Activated T-helper 2 cell treated with anti-CD3 and anti-CD28 coated beads, Interferon-gamma antibody, Interleukin-2, Interleukin-4, amounts not matched to agents 10 μg/mL and 5 μg/mL and 100 μg/mL, durations not matched to agents 14 hours and 24 hours and 36 hours (primary cell): ENCODE measurements at regions not wholly inside any gene's neighbourhood (a gene's known extent, or its start where the extent isn't known, plus 50 kb on each side); places are given as distances from the start of the nearest gene placed in this dataset.

Source experiments
- DNase-seq: peaks from one replicate; pipeline ENCODE4 v3.0.0; 2021; ENCODE audit warnings: low spot score
- H3K27ac Mint-ChIP-seq: one replicate; pipeline ENCODE4 v1.8.0; 2021; ENCODE audit warnings: mixed read lengths
- H3K27me3 Mint-ChIP-seq: one replicate; pipeline ENCODE4 v1.8.0; 2021; ENCODE audit warnings: low read depth, mixed read lengths
- H3K36me3 Mint-ChIP-seq: one replicate; pipeline ENCODE4 v1.8.0; 2021; ENCODE audit warnings: low read depth, mixed read lengths
- H3K4me1 Mint-ChIP-seq: one replicate; pipeline ENCODE4 v1.8.0; 2021; ENCODE audit warnings: low read depth, mixed read lengths
- H3K4me3 Mint-ChIP-seq: one replicate; pipeline ENCODE4 v1.8.0; 2021; ENCODE audit warnings: low read depth, mild to moderate bottlenecking, moderate library complexity, mixed read lengths
- H3K9me3 Mint-ChIP-seq: one replicate; pipeline ENCODE4 v1.8.0; 2021; ENCODE audit warnings: mixed read lengths
- intact Hi-C: fragments of 100-400 bp; cut with micrococcal nuclease; formaldehyde crosslinking; loops from one replicate; pipeline ENCODE4 v1.15.1; 2023

DNA sequence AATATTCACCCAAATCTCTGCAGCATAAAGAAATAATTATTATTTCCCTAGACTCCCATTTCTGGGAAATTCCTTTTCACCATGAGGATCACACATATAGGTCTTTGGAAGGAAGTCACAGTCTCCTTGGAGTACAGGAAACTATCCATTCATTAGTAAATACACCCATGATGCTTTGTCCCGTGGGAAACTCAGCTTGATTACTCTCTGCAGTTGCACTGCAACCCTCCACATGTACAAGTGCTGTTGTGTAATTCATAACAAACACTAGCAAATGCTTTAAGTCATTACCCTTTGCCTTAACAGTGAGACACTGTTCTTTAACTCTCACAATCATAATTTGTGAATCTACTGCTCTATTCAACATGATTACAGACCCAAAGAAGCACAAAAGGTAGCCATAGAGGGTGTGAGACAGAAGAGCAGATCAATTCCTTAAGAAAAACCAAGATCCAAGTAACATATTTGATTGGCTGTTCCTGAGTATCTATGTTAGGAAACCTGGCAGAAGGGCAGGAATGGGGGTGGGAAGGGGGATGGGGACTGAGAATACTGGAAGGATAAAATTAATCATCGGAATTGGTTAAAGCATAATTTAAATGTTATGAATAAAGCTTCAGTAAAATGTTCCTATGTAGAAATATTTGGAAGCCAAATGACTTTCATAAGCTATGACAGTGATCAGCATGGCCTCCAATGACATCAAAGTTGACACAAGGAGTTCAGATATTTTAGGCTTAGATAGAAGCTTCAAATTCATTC, 268.0 kb downstream of the HACE1 start:
- H3K9me3 Mint-ChIP-seq = no peaks in the 10 kb centered on the region
- intact Hi-C loops = no loop called here

DNA sequence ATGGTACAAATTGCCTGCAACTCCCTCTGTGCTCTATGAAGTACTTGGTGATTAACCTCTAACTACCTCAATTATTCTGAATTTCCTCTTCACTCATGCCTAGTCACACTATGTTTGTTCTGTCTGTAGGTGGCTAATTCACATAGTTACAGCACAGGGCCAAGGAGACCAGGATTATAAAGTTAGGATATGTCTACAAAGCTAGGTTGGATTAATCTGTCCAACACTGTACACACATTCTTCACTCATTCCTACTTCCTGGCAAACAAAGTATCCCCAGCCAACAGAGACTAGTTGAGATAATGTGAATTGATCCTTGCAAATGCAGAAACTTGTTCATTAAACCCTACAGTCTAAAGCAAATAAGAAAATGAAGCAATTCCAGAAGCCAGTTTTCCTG, 269.8 kb downstream of the HACE1 start:
- intact Hi-C loops = no loop called here
- H3K4me3 Mint-ChIP-seq = no peak overlapping the region

More for the DNA sequence above, 268.0 kb downstream of the HACE1 start:
- no peak overlapping the region for H3K27ac Mint-ChIP-seq
- no peak overlapping the region for H3K4me3 Mint-ChIP-seq
- no peaks in the 10 kb centered on the region for H3K36me3 Mint-ChIP-seq
- H3K27me3 Mint-ChIP-seq = peaks cover 6% of the 10 kb centered on the region
- DNase-seq = no peak
- no peaks in the 10 kb centered on the region for H3K4me1 Mint-ChIP-seq

DNA sequence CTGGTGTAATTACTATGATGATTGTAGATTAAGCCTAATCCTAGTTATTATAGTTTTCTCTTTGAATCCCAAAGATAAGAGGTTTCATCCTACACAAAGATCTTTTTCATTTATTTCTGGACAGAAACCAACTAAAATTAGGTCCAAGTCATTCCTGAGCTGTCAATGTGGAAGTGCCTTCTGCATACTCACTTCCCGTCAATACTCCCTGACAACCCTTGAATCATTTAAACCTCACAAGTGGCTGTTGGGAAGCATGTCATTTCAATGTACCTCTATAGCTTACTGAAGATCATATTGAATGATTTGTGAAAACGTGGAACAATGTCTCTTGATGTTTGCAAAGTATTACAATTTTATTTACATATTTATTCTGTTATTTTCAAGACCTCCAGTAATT, 274.1 kb downstream of the HACE1 start:
- Mint-ChIP-seq H3K27me3 (peaks cover 2% of the 10 kb centered on the region), H3K36me3 (no peaks in the 10 kb centered on the region), H3K27ac (no peak overlapping the region), H3K4me3 (no peak overlapping the region), H3K4me1 (no peaks in the 10 kb centered on the region), H3K9me3 (no peaks in the 10 kb centered on the region)
- intact Hi-C loops = no loop called here
- DNase-seq = no peak

More for the DNA sequence above, 269.8 kb downstream of the HACE1 start:
- H3K36me3 Mint-ChIP-seq = no peaks in the 10 kb centered on the region
- H3K27me3 Mint-ChIP-seq = peaks cover 2% of the 10 kb centered on the region
- no peak overlapping the region for H3K27ac Mint-ChIP-seq
- no peaks in the 10 kb centered on the region for H3K4me1 Mint-ChIP-seq
- H3K9me3 Mint-ChIP-seq = no peaks in the 10 kb centered on the region
- DNase-seq = no peak

DNA sequence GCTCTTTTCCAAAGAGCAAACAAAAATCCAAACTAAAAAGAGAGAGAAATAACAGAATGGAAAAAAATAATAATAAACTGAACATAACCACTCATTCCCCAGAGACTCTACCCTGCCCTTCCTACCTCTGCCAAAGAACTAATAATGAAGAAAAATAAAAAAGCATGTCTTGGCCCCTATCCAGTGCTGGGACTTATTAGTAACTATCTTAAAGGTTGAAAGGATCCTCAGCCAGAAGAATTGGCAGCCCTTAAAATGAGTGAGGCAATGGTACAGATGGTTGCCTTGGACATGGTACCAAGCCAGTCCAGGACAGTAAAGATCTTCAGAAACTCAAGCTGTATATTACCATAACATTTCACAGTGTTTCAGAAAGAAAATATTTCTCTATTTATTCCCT, 279.3 kb downstream of the HACE1 start:
- no peaks in the 10 kb centered on the region for H3K36me3 Mint-ChIP-seq

DNA sequence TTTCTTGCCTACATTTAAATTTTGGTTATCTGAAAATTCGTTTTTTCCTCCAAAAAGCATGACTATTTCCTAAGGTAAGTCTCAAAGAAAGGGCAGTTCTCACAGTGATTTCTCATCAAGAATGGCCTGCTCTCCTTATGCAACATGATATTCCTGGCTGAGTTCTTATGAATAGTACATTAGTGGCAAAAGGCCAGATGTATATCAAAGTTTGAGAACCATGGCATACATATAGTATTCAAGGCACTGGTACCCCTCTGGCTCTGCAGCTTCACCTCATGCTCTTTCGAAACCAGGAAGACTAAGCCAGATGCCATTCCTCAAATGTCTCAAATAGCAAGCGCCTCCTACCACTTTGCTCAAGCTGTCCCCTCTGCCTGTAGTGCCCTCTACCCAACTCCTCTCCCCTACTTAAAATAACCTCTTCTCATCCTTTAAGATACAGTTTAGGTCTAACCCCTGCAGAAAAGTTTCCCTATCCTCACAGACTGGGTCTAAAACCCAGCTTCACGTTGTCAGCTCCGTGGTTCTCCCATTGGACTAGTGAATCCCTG, 280.3 kb downstream of the HACE1 start:
- intact Hi-C loops = no loop called here
- H3K36me3 Mint-ChIP-seq = no peaks in the 10 kb centered on the region
- no peak for DNase-seq
- H3K4me1 Mint-ChIP-seq = no peaks in the 10 kb centered on the region
- H3K9me3 Mint-ChIP-seq = no peaks in the 10 kb centered on the region
- no peak overlapping the region for H3K27ac Mint-ChIP-seq
- H3K4me3 Mint-ChIP-seq = no peak overlapping the region
- no peaks in the 10 kb centered on the region for H3K27me3 Mint-ChIP-seq

More for the DNA sequence above, 279.3 kb downstream of the HACE1 start:
- intact Hi-C loops = no loop called here
- Mint-ChIP-seq H3K4me3 (no peak overlapping the region), H3K27ac (no peak overlapping the region), H3K4me1 (no peaks in the 10 kb centered on the region), H3K9me3 (no peaks in the 10 kb centered on the region), H3K27me3 (no peaks in the 10 kb centered on the region)
- DNase-seq = no peak

DNA sequence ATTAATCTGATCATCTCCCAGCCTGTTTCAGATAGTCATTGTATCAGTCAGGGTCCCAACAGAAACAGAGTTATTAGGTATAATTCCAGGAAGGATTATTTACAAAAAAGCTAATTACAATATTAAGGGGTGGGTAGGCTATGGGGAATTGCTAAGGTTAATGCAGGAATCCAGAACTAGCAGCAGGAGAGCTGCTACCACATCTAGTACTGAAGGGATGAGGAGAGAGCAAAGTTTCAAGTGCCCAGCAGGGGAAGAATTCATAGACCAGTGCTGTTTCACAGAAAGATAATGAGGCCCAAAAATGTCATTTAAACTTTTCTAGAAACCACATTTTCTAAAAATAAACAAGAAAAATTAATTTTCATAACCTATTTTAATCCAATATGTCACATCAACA, 284.2 kb downstream of the HACE1 start:
- Mint-ChIP-seq H3K9me3 (no peaks in the 10 kb centered on the region), H3K27ac (no peak overlapping the region), H3K27me3 (no peaks in the 10 kb centered on the region), H3K4me3 (no peak overlapping the region), H3K36me3 (no peaks in the 10 kb centered on the region), H3K4me1 (no peaks in the 10 kb centered on the region)
- intact Hi-C loops = no loop called here
- DNase-seq = no peak

DNA sequence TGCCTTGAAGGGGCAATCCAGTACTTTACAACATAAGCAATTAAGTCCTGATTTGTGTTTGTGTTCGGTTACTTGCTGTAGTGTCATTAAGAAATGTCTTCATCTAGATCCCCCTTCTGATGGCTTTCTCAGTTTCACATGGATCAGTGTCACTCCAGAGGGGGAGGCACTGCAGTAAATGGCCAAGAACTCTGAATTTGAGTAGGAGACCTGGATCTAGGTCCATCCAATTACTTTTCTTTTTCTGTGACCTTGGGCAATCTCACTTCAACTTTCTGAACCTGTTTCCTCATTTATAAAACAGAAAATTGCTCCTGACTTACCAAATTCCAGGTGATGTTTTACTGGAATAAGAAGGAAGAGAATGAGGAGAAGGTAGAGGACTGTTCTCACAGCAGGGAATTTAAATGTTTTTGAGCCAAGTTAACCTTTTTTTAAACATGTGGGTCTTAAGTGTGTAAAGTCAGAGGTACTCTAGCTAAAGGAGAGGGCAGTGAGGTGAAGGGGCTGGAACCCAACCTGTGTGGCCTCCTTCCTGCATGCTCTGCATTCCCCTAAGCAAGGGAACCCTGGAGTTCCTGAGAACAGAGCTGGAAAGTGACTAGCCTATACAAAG, 285.5 kb downstream of the HACE1 start:
- H3K27ac Mint-ChIP-seq = no peak overlapping the region

DNA sequence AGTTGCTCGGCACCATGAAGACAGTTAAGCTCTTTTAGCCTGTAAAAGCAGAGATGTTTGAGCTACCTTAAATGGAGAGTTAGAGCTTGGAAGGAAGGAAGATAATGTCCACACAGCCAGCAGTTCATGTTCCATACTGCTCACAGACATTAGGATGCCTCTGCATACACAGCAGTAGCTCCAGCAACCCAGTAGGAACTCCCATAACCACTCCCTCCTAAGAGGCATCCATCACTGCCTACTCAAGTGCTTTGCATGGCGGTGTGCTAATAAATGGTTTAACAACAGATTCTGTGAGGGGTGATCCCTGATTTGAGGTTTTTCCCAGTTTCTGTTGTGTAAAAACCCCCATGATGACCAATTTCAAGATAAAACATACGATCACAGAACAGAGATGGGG, 286.4 kb downstream of the HACE1 start:
- no peaks in the 10 kb centered on the region for H3K27me3 Mint-ChIP-seq
- no peaks in the 10 kb centered on the region for H3K4me1 Mint-ChIP-seq
- intact Hi-C loops = no loop called here
- H3K36me3 Mint-ChIP-seq = no peaks in the 10 kb centered on the region
- DNase-seq = no peak
- no peak overlapping the region for H3K4me3 Mint-ChIP-seq
- H3K27ac Mint-ChIP-seq = no peak overlapping the region
- H3K9me3 Mint-ChIP-seq = no peaks in the 10 kb centered on the region

More for the DNA sequence above, 285.5 kb downstream of the HACE1 start:
- Mint-ChIP-seq H3K27me3 (no peaks in the 10 kb centered on the region), H3K36me3 (no peaks in the 10 kb centered on the region), H3K4me3 (no peak overlapping the region), H3K4me1 (no peaks in the 10 kb centered on the region), H3K9me3 (no peaks in the 10 kb centered on the region)
- no peak for DNase-seq
- intact Hi-C loops = no loop called here

DNA sequence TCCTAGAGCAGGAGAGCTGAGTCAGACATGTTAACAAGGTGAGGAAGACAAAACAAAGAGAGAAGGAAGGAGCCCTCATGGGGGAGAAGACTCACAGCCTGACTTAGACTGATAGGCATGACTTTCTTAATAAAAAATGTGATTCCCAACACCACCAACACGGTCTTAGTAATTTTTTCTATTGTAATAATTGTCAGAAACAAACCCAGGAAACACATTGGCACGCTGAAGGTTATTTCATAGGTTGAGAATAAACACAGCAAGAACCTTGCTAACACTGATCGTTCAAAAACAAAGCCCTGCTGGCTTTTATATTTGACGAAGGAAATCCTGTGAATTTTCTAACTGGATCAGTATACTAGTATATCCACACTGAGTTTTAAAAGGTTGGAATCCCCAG, 286.8 kb downstream of the HACE1 start:
- Mint-ChIP-seq H3K27me3 (no peaks in the 10 kb centered on the region), H3K36me3 (no peaks in the 10 kb centered on the region), H3K4me3 (no peak overlapping the region), H3K27ac (no peak overlapping the region), H3K9me3 (no peaks in the 10 kb centered on the region), H3K4me1 (no peaks in the 10 kb centered on the region)
- DNase-seq = no peak
- intact Hi-C loops = no loop called here

DNA sequence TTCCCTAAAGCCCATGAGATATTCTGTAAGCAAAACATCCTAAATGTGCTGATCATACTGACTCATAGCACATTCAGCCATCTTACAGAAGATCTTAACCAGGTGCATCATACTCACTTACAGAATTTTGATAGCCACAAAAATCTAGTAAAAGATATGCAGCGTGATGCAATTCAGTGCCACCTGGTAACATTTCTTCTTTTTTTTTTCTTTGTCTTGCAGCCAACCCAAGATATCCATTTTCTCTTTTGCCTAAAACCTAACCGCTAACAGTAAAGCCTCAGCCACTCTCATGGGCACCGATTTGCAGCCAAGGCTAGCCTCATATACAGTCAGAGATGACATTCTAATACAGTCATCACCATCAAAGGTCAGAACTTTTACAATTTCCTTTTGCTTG, 293.3 kb downstream of the HACE1 start:
- intact Hi-C loops = no loop called here
- no peak for DNase-seq
- Mint-ChIP-seq H3K27me3 (no peaks in the 10 kb centered on the region), H3K9me3 (no peaks in the 10 kb centered on the region), H3K36me3 (no peaks in the 10 kb centered on the region), H3K4me1 (no peaks in the 10 kb centered on the region), H3K4me3 (no peak overlapping the region), H3K27ac (no peak overlapping the region)

DNA sequence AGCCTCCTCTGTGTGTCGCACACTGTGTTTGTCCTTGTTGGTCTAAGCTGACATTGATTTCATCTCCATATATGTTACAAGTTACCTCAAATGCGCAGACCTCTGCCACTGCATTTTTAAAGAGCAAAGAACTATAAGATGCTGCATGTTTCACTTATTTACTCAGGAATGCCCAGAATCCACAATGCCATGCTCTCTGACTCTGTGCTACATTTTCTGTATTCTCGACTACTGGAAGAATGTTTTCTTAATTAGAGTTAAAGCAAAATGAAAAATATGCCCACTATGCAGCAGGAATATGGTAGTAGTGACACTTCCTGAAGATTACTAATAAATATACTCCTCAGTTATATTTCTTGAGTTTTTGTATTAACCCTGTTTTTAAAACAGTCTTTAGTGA, 296.4 kb downstream of the HACE1 start:
- Mint-ChIP-seq H3K9me3 (no peaks in the 10 kb centered on the region), H3K27me3 (peaks cover 3% of the 10 kb centered on the region), H3K4me3 (no peak overlapping the region), H3K36me3 (no peaks in the 10 kb centered on the region), H3K4me1 (no peaks in the 10 kb centered on the region), H3K27ac (no peak overlapping the region)
- intact Hi-C loops = no loop called here
- no peak for DNase-seq

DNA sequence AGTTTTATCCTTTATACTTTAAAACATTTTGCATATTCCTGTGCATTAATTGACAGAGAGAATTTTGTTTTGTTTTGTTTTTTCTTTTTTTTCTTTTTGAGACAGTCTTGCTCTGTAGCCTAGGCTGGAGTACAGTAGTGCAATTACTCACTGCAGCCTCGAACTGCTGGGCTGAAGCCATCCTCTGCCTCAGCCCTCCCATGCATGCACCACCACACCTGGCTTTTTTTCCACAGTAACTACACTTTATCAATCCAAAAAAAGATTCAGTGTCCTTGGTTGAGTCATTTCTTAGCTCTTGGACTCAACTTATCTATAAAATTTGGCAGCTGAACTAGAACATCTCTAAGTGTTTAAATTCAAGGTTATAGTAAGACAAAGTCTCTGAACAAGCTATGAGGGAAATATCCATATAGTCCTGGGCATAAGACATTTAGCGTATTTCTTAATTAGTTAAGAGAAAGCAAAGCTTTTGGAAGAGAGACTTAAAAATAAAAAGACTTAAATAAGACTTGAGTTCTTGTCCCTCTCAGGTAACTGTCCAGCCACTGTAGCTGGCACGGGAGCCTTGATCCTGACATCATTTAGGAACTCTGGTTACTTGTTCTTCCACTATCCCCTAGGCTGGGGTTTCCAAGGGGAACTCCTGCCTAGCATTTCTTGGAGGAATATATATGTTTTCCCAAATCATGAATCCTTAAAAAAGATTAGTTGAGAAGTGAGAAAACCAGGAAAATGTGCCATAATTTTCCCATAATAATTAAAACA, 300.1 kb downstream of the HACE1 start:
- Mint-ChIP-seq H3K4me3 (no peak overlapping the region), H3K27me3 (peaks cover 6% of the 10 kb centered on the region), H3K27ac (no peak overlapping the region), H3K36me3 (no peaks in the 10 kb centered on the region), H3K9me3 (no peaks in the 10 kb centered on the region), H3K4me1 (no peaks in the 10 kb centered on the region)
- DNase-seq = no peak
- intact Hi-C loops = no loop called here

DNA sequence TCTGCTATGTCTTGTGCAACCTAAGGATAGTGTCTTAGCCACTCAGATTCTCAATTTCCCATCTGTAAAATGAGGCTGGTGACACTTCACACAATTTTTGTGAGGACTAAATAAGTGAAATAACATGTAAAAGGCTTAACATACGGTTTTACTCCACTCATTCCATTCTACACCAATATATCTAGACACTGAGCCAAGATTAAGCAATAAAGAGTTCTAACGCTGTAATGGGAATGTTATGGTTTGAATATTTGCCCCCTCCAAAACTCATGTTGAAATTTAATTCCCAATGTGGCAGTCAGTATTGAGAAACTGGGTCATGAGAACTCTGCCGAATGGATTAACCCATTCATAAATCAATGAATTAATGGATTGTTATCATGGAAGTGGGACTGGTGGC, 301.0 kb downstream of the HACE1 start:
- H3K9me3 Mint-ChIP-seq = no peaks in the 10 kb centered on the region
- peaks cover 6% of the 10 kb centered on the region for H3K27me3 Mint-ChIP-seq

More for the DNA sequence above, 301.0 kb downstream of the HACE1 start:
- H3K27ac Mint-ChIP-seq = no peak overlapping the region
- no peaks in the 10 kb centered on the region for H3K36me3 Mint-ChIP-seq
- intact Hi-C loops = no loop called here
- no peak for DNase-seq
- no peak overlapping the region for H3K4me3 Mint-ChIP-seq
- H3K4me1 Mint-ChIP-seq = no peaks in the 10 kb centered on the region
